Transverse colon (tissue), 4 donors: ENCODE measurements at regions not wholly inside any gene's neighbourhood (a gene's known extent, or its start where the extent isn't known, plus 50 kb on each side); places are given as distances from the start of the nearest gene placed in this dataset.

Experiments
- DNase-seq: peaks from one replicate; pipeline ENCODE4 v3.0.0-alpha.2; 2019
- H3K27ac ChIP-seq, 4 donors: fragments of 200-600 bp; sonication (generic); 2 replicates each; pipeline ENCODE4 v1.5.1; 2016 to 2018; ENCODE audit warnings: inconsistent platforms in 4 of 4
- H3K27me3 ChIP-seq: fragments of 200-600 bp; sonication (generic); 2 replicates; pipeline ENCODE4 v1.5.1; 2017; ENCODE audit warnings: inconsistent platforms
- H3K36me3 ChIP-seq, 4 donors: fragments of 200-600 bp; sonication (generic); 2 replicates each; pipeline ENCODE4 v1.5.1; 2017 to 2019; ENCODE audit warnings: inconsistent platforms in 4 of 4
- H3K4me1 ChIP-seq, 4 donors: fragments of 200-600 bp; sonication (generic); 2 replicates each; pipeline ENCODE4 v1.5.1; 2017 to 2020; ENCODE audit warnings: inconsistent platforms in 4 of 4
- H3K4me3 ChIP-seq, 4 donors: fragments of 200-600 bp; sonication (generic); 1 replicate in 1 of 4; 2 replicates in 3 of 4; pipeline versions ENCODE4 v1.5.1 to v1.6.1; 2017 to 2019; ENCODE audit warnings: inconsistent platforms in 4 of 4
- H3K9me3 ChIP-seq, 2 donors: fragments of 200-600 bp; sonication (generic); 2 replicates each; pipeline ENCODE4 v1.5.1; 2017 to 2019; ENCODE audit warnings: inconsistent platforms in 2 of 2
- CTCF ChIP-seq, 5 experiments: fragments of 200-600 bp in 3 of 5; fragments of 450-650 bp in 2 of 5; sonication (generic) in 3 of 5; IDR thresholded peaks; 1 replicate in 2 of 5; 2 replicates in 3 of 5; pipeline ENCODE4 v1.5.1; 2016 to 2017; ENCODE audit warnings: antibody characterized with exemption in 5 of 5, inconsistent platforms in 3 of 5, mild to moderate bottlenecking in 2 of 5, moderate library complexity in 1 of 5
- EP300 ChIP-seq: sonication (generic); formaldehyde crosslinking; IDR thresholded peaks from one replicate; pipeline ENCODE4 v1.6.1; 2017; ENCODE audit warnings: antibody characterized with exemption, low read depth
- POLR2A ChIP-seq: fragments of 450-650 bp; IDR thresholded peaks from one replicate; pipeline ENCODE4 v1.6.1; 2016; ENCODE audit warnings: antibody characterized with exemption, mild to moderate bottlenecking, moderate library complexity
- POLR2AphosphoS5 ChIP-seq, 3 donors: sonication (generic); formaldehyde crosslinking; IDR thresholded peaks; one replicate each; pipeline ENCODE4 v1.6.1; 2016; ENCODE audit warnings: antibody characterized with exemption in 3 of 3
- WGBS, 2 donors: methylation state at CpG; one replicate each; pipeline ENCODE4 v1.1.5; 2018; ENCODE audit warnings: low coverage in 1 of 2; 5-methylcytosine and 5-hydroxymethylcytosine counted together
- in situ Hi-C, 4 donors: fragments of 200-750 bp; cut with MboI; loops; one replicate each; pipeline versions ENCODE4 v1.15.0 to v1.15.1; 2017; ENCODE audit warnings: low sequenced_read_pairs in 3 of 4, low pct_ligation_motif_present in 1 of 4, low pct_unique_long_range_greater_than_20kb in 1 of 4
- intact Hi-C: fragments of 100-400 bp; cut with DNase I; formaldehyde crosslinking; loops from one replicate; pipeline ENCODE4 v1.15.1; 2023; ENCODE audit warnings: low total_unique reads

GRCh38 chr11:11027288-11027687, 169.4 kb upstream of the ZBED5 start:
- Histone ChIP-seq H3K4me3 (no peak overlapping the region), H3K36me3 (no peaks in the 10 kb centered on the region), H3K9me3 (no peaks in the 10 kb centered on the region), H3K4me1 (no peaks in the 10 kb centered on the region), H3K27ac (no peak overlapping the region), H3K27me3 (no peaks in the 10 kb centered on the region)
- no peak for DNase-seq
- in situ Hi-C loops (loop anchor here (5.0 to 25.0 kb wide), 5 partner anchors 92 to 760 kb away; no protein-coding TSS in a partner anchor), intact Hi-C loops (no loop called here)
- 50% methylated on average over 1 of the region's 1 CpG; no CpG with 5 or more reads in 1 of the 2 donors for WGBS, 2 donors
- TF ChIP-seq EP300, result no peak
- no peak for TF ChIP-seq CTCF (IDR thresholded peaks at IDR 0.05)
- no peak for TF ChIP-seq POLR2A
- TF ChIP-seq POLR2AphosphoS5 (IDR thresholded peaks at IDR 0.05), result no peak

GRCh38 chr11:11025087-11025486, 167.2 kb upstream of the ZBED5 start:
- DNase-seq, result no peak
- Histone ChIP-seq H3K27ac (no peak overlapping the region), H3K9me3 (no peaks in the 10 kb centered on the region), H3K4me1 (no peaks in the 10 kb centered on the region), H3K4me3 (no peak overlapping the region), H3K36me3 (no peaks in the 10 kb centered on the region), H3K27me3 (no peaks in the 10 kb centered on the region)
- intact Hi-C loops, result no loop called here
- 56 to 75% methylated on average over 2 of the region's 2 CpGs for WGBS, 2 donors
- TF ChIP-seq CTCF (IDR thresholded peaks at IDR 0.05) (no peak), POLR2A (no peak), EP300 (no peak), POLR2AphosphoS5 (IDR thresholded peaks at IDR 0.05) (no peak)
- in situ Hi-C loops, result loop anchor here (5.0 to 25.0 kb wide), 5 partner anchors 90 to 762 kb away; no protein-coding TSS in a partner anchor

- intact Hi-C loops, result loop anchor here (2.0 to 5.0 kb wide), 3 partner anchors 89 to 765 kb away; no protein-coding TSS in a partner anchor
- no peak overlapping the region for H3K27ac ChIP-seq
- in situ Hi-C loops, result loop anchor here (5.0 to 10.0 kb wide), 7 partner anchors 85 to 763 kb away; no protein-coding TSS in a partner anchor
- H3K36me3 ChIP-seq, result no peaks in the 10 kb centered on the region
- H3K27me3 ChIP-seq, result no peaks in the 10 kb centered on the region
- H3K9me3 ChIP-seq, result no peaks in the 10 kb centered on the region
- 17 to 23% methylated on average over 4 of the region's 4 CpGs for WGBS, 2 donors
- no peaks in the 10 kb centered on the region for H3K4me1 ChIP-seq
- DNase-seq, result no peak
- no peak overlapping the region for H3K4me3 ChIP-seq
- TF ChIP-seq CTCF (IDR thresholded peaks at IDR 0.05) (peak; percentile 49 to 56 (median 52)), EP300 (no peak), POLR2A (no peak)
These were observed 164.4 kb upstream of the ZBED5 start for GRCh38 chr11:11022125-11022730.

GRCh38 chr11:11021563-11021962, 163.7 kb upstream of the ZBED5 start:
- H3K9me3 ChIP-seq, result no peaks in the 10 kb centered on the region
- no peak overlapping the region for H3K4me3 ChIP-seq
- H3K27ac ChIP-seq, result no peak overlapping the region
- 41 to 67% methylated on average over 4 of the region's 4 CpGs for WGBS, 2 donors
- intact Hi-C loops, result loop anchor here (5.0 kb wide), 2 partner anchors 229 to 766 kb away; no protein-coding TSS in a partner anchor
- in situ Hi-C loops, result loop anchor here (5.0 to 10.0 kb wide), 7 partner anchors 84 to 763 kb away; no protein-coding TSS in a partner anchor
- DNase-seq, result no peak
- no peak for TF ChIP-seq EP300
- TF ChIP-seq POLR2AphosphoS5 (IDR thresholded peaks at IDR 0.05), result no peak
- no peak for TF ChIP-seq POLR2A
- no peak for TF ChIP-seq CTCF (IDR thresholded peaks at IDR 0.05)
- no peaks in the 10 kb centered on the region for H3K36me3 ChIP-seq
- no peaks in the 10 kb centered on the region for H3K4me1 ChIP-seq
- H3K27me3 ChIP-seq, result no peaks in the 10 kb centered on the region
